Sigmoid colon (tissue), 4 donors: ENCODE measurements at regions not wholly inside any gene's neighbourhood (a gene's known extent, or its start where the extent isn't known, plus 50 kb on each side); places are given as distances from the start of the nearest gene placed in this dataset.

ENCODE experiments used
- CTCF ChIP-seq, 4 experiments: fragments of 450-650 bp in 3 of 4; fragments of 200-600 bp in 1 of 4; IDR thresholded peaks; one replicate each; pipeline ENCODE4 v1.5.1; 2016 to 2019; ENCODE audit warnings: antibody characterized with exemption in 4 of 4, mild to moderate bottlenecking in 3 of 4, moderate library complexity in 2 of 4
- EP300 ChIP-seq, 4 donors: sonication (generic); formaldehyde crosslinking; IDR thresholded peaks; one replicate each; pipeline ENCODE4 v1.6.1; 2017; ENCODE audit warnings: antibody characterized with exemption in 4 of 4
- POLR2A ChIP-seq, 2 donors: fragments of 450-650 bp; IDR thresholded peaks; one replicate each; pipeline ENCODE4 v1.6.1; 2016; ENCODE audit warnings: antibody characterized with exemption in 2 of 2, mild to moderate bottlenecking in 2 of 2, moderate library complexity in 2 of 2

GRCh38 chr2:81786811-81787210, 1482.3 kb upstream of the LRRTM1 start:
- TF ChIP-seq CTCF (IDR thresholded peaks at IDR 0.05) = no peak
- TF ChIP-seq POLR2A (IDR thresholded peaks at IDR 0.05) = no peak
- TF ChIP-seq EP300 (IDR thresholded peaks at IDR 0.05) = no peak
